DMS114 treated with DMSO at 0.1 percent for 48 hours (cell line): ENCODE measurements at regions not wholly inside any gene's neighbourhood (a gene's known extent, or its start where the extent isn't known, plus 50 kb on each side); places are given as distances from the start of the nearest gene placed in this dataset.

Source experiments
- DNase-seq: peaks from one replicate; lab custom pipeline; 2025; ENCODE audit not compliant: unreplicated experiment; lab: John Stamatoyannopoulos, UW

DNA sequence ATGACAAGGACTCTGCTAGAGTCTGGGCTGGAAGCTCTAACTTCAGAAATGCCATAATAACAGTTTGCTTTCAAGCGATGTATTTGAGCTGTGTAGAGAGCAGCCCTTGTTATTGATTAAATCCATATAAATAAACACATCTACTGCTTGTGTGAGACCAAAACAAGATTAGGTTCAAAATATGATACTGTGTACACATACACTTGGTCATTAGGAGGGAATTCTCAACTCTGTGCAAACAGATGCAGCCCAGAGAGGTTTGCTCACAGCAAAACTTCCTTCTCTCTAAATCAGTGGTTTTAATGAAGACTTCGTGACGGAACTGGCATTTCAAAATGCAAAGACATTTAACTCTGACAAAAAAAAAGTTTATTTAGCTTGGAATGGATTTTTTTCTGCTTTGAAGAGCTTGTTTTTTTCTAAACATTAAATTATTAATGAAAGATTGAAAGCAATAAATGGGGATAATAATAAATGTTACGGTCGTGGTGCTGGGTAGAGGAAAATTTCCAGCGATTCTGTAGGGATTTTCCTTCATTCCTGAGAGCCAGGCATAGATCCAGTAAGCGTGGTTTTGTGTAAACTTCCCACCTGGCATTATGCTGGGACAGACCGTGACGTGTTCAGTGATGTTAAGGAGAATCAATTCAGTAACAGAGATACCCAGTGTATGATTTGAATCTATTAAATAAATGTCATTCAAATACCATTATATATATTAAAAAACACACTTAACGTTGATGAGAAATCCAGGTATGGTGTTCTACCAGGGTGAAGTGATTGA, 213.7 kb downstream of the TEX29 start:
- DNase-seq: no peak

GRCh38 chr13:111534751-111535522, 214.5 kb downstream of the TEX29 start:
- DNase-seq: no peak

DNA sequence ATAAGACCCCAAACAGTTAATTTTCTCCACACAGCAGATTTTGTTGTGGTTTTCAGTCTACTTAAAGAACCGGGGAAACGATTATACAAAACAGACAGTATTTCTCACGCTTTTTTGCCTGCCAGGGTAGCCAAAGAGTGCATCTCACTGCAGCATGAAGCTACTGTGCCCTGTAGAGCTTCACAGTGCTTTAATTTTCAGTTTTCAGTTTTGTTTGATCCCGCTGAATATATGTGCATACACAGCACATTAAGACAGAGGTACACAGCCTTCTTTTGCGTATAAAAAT, 215.0 kb downstream of the TEX29 start:
- DNase-seq: no peak

GRCh38 chr13:111536075-111536642, 215.7 kb downstream of the TEX29 start:
- DNase-seq: no peak

DNA sequence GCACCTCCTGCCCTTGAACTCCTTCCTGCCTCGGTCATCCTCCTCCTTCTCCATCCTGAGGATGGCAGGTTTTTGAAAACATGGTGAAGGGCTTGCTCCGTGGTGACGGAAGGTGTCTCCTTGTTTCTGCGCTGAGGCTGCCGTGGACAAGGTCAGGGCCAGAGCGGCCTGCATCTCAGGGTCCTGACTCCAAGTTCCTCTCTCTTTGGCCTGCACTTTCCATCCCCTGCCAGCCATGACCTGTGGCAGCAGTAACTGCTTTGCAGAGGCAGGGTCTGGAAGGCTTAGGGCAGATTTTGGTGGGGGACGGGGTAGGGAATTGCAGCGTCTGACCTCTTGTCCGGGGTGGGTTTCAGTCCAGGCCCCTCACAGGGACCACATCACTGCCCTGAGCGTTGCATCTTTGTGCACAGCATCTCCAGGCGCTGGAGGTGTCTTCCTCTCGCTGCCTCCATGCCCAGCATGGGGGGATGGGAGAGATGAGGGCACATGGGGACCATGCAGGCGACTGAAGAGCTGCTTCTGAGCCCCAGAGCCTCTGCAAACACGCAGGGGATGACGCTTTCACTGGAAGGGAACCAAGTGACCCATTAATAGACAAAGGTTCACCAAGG, 216.8 kb downstream of the TEX29 start:
- no peak for DNase-seq

DNA sequence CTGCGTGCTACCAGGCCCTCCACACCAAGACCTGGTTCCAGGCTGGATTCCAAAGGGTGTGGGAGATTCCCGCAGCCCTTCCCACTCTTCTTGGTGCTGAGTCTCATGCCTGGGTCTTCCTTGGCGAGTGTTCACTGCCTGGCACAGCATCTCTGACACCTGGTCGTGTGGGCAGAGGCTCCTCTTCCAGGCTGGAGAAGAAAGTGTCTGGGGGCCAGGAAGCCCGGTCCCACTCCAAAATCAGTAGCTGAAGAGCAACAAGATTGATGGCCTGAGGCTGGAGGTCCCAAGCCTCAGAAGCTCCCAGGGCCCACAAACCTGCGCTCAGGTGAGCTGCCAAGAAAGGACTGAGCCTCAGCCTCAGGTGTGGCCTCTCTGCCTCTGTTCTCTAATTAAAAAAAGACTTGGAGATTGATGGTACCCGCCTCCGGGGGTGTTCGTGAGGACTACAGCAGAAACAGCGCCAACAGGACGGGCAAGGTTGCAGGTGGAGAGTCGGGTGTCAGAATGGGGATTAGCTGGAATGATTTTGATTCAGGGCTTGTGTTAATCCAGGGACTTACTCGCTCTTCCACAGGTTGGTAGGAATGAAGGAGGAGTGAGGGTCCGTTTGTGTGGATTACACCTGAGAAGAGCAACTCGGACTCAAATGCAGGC, 217.5 kb downstream of the TEX29 start:
- DNase-seq: no peak

DNA sequence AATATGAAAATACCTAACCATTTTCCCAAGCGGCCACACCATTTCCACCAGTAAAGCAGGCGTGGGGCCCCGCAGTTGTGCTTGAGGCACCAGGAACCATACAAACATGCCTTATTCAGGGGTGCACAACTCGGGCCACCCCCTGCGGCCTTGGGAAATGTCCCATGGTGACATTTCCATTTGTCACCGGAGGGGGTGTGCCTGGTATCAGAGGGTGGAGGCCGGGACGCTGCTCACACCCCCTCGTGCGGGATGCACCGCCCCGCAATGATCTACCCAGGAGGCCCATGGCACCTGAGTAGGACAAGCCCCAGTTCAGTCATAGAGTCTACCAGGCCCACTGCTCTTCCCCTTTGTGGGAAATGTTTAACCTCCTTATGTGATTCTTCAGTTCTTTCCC, 218.8 kb downstream of the TEX29 start:
- DNase-seq: no peak

- DNase-seq: no peak
Observed at GRCh38 chr13:111539791-111540446, 219.5 kb downstream of the TEX29 start.

DNA sequence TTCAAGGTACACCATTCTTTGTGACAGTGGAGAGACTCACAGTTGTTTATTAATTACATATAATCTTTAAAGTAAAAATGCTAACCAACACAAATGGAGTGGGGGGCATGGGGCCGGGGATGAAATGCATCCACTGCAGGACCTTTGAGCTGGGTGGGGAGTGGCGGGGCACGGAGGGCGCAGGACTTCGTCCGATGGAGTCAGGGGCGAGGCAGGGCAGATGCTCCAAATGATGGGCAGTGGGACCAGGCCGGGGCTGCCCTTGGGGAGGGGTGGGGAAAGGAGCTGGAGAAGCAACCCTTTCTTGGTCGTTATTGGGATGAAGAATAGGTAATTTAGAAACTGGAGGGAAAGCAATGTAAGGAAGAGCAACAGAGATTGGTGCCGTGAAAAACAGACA, 220.0 kb downstream of the TEX29 start:
- DNase-seq: no peak

- DNase-seq: no peak
Observed at GRCh38 chr13:111541345-111541744, 220.9 kb downstream of the TEX29 start.

GRCh38 chr13:111541752-111542529, 221.5 kb downstream of the TEX29 start:
- no peak for DNase-seq

GRCh38 chr13:111542530-111543341, 222.3 kb downstream of the TEX29 start:
- DNase-seq: no peak

- no peak for DNase-seq
Observed at GRCh38 chr13:111546921-111547675, 226.7 kb downstream of the TEX29 start.

DNA sequence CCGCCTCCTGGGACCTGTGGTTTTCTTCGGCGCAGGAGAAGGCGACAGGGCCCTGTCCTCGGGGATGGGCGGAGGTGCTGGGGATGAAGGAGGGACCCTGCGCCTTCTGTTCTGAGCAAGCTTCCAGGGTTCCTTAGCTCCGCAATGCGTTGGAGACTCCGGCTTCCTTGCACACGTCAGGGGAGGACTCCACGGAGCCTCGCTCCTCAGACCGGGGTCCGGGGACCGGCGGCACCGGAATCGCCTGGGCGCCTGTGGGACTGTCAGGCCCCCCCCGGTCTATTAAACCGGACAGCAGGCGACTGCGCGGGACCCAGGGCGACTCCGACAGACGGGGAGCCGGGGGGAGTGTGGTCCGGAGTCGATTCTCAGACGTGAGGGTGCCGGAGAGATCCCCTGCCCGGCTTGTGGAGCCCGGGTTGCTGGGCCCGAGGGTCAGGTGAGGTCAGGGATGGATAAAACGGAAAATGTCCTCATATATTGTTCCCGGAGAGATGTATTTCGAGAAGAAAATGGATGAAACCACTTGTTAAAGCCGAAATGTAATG, 227.4 kb downstream of the TEX29 start:
- no peak for DNase-seq

DNA sequence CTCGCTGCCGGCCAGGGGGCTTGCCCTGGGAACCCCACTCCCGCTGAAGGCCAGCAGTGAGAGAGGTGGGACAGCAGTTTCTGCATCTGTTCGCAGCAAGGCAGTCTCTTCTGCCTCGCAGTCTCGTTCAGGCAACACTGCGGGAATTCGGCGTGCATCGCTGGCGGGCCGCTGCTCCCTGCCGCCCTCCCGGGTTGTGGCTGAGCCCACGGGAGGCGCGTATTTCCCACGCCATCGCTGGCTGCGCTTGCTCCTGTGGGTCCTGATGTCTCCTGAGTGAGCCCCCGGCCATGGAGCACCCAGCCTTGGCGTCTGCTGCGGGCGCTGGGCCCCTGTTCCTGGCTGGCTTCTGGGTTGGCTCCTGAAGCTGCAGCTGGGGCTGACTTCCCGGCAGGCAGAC, 227.9 kb downstream of the TEX29 start:
- no peak for DNase-seq

DNA sequence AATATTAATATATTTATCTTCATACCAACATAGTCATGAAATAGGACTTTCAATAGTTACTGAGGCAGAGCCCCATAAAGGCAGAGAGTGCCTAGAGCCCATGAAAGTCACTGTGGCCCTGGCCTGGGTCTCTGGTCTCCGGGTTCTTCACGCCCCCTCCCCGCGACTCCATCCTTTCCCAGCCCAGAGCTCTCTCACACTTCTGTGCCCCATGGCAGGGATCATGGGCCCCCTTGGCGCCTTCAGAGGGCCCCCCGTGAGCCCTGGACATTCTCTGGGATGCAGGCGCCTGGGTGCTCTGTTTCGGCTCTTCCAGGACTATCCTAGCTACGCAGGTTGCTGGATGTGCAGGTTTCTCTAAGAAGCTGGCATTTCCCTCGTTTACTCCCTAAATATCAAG, 228.4 kb downstream of the TEX29 start:
- DNase-seq: no peak

- no peak for DNase-seq
Observed at GRCh38 chr13:111549464-111549863, 229.0 kb downstream of the TEX29 start.

GRCh38 chr13:111550062-111550461, 229.6 kb downstream of the TEX29 start:
- DNase-seq: no peak
